ENCODE measurements at regions not wholly inside any gene's neighbourhood (a gene's known extent, or its start where the extent isn't known, plus 50 kb on each side); places are given as distances from the start of the nearest gene placed in this dataset.
A peak's percentile ranks its signal among the peaks of the same experiment; 100 is the strongest.

GRCh38 chr1:175871647-175872046 lies 128.3 kb upstream of the TNR start:
- DNase-seq = peak in 18 of 42 donors; percentile 30 to 89 (median 52)
- intact Hi-C loops (cut with DNase I) = no loop called here

GRCh38 chr1:175870217-175870616 lies 126.8 kb upstream of the TNR start:
- peak in 9 of 42 donors; percentile 36 to 72 (median 44) for DNase-seq
- intact Hi-C loops (cut with DNase I) = no loop called here

GRCh38 chr1:175866776-175867175 lies 123.4 kb upstream of the TNR start:
- intact Hi-C loops (cut with DNase I) = no loop called here
- DNase-seq = peak in 6 of 42 donors; percentile 16 to 51 (median 36)

- peak; percentile 40 to 94 (median 86) for DNase-seq
These were observed 121.8 kb upstream of the TNR start for GRCh38 chr1:175865041-175865766.

GRCh38 chr1:175864625-175865024 lies 121.2 kb upstream of the TNR start:
- intact Hi-C loops (cut with DNase I) = no loop called here
- DNase-seq = peak in 1 of 42 donors; percentile 37

More at GRCh38 chr1:175865041-175865766, 121.8 kb upstream of the TNR start:
- intact Hi-C loops (cut with DNase I) = no loop called here

- peak in 1 of 42 donors; percentile 41 for DNase-seq
- intact Hi-C loops (cut with DNase I) = no loop called here
These were observed 120.8 kb upstream of the TNR start for GRCh38 chr1:175864183-175864582.

GRCh38 chr1:175863299-175864050 lies 120.1 kb upstream of the TNR start:
- intact Hi-C loops (cut with DNase I) = no loop called here
- peak in 31 of 42 donors; percentile 19 to 76 (median 54) for DNase-seq

- intact Hi-C loops (cut with DNase I) = no loop called here
- DNase-seq = peak in 2 of 42 donors; percentile 28 to 36
These were observed 119.0 kb upstream of the TNR start for GRCh38 chr1:175862408-175862807.

- DNase-seq = peak in 1 of 42 donors; percentile 5
- intact Hi-C loops (cut with DNase I) = no loop called here
These were observed 118.4 kb upstream of the TNR start for GRCh38 chr1:175861626-175862367.

GRCh38 chr1:175857756-175858155 lies 114.4 kb upstream of the TNR start:
- intact Hi-C loops (cut with DNase I) = no loop called here
- peak in 39 of 42 donors; percentile 35 to 79 (median 60) for DNase-seq

- intact Hi-C loops (cut with DNase I) = no loop called here
- DNase-seq = no peak
These were observed 110.3 kb upstream of the TNR start for GRCh38 chr1:175853681-175854080.

- no peak for DNase-seq
- intact Hi-C loops (cut with DNase I) = no loop called here
These were observed 108.4 kb upstream of the TNR start for GRCh38 chr1:175851749-175852148.

GRCh38 chr1:175848329-175848728 lies 104.9 kb upstream of the TNR start:
- DNase-seq = peak in 6 of 42 donors; percentile 31 to 48 (median 34)
- intact Hi-C loops (cut with DNase I) = no loop called here

GRCh38 chr1:175845985-175846384 lies 102.6 kb upstream of the TNR start:
- no peak for DNase-seq
- intact Hi-C loops (cut with DNase I) = no loop called here

- no peak for DNase-seq
- intact Hi-C loops (cut with DNase I) = no loop called here
These were observed 101.9 kb upstream of the TNR start for GRCh38 chr1:175845338-175845737.

- DNase-seq = no peak
- intact Hi-C loops (cut with DNase I) = no loop called here
These were observed 101.5 kb upstream of the TNR start for GRCh38 chr1:175844877-175845276.

GRCh38 chr1:175842550-175842949 lies 99.2 kb upstream of the TNR start:
- intact Hi-C loops (cut with DNase I) = no loop called here
- DNase-seq = no peak

GRCh38 chr1:175841738-175842187 lies 98.4 kb upstream of the TNR start:
- intact Hi-C loops (cut with DNase I) = no loop called here
- DNase-seq = no peak

GRCh38 chr1:175840787-175841186 lies 97.4 kb upstream of the TNR start:
- intact Hi-C loops (cut with DNase I) = no loop called here
- DNase-seq = no peak

Measured in head of caudate nucleus (tissue), 42 donors.